Esophagus muscularis mucosa (tissue), 4 donors: ENCODE measurements at regions not wholly inside any gene's neighbourhood (a gene's known extent, or its start where the extent isn't known, plus 50 kb on each side); places are given as distances from the start of the nearest gene placed in this dataset.

Experiments used
- CTCF ChIP-seq, 3 experiments: fragments of 200-600 bp in 2 of 3; fragments of 450-650 bp in 1 of 3; sonication (generic) in 2 of 3; IDR thresholded peaks; one replicate each; pipeline ENCODE4 v1.5.1; 2017 to 2019; ENCODE audit warnings: antibody characterized with exemption in 3 of 3, mild to moderate bottlenecking in 2 of 3, moderate library complexity in 1 of 3
- EP300 ChIP-seq: sonication (generic); formaldehyde crosslinking; IDR thresholded peaks from one replicate; pipeline ENCODE4 v1.6.1; 2017; ENCODE audit warnings: antibody characterized with exemption
- POLR2A ChIP-seq: fragments of 450-650 bp; IDR thresholded peaks from one replicate; pipeline ENCODE4 v1.6.1; 2017; ENCODE audit warnings: antibody characterized with exemption, moderate library complexity, mild to moderate bottlenecking, low read depth
- POLR2AphosphoS5 ChIP-seq, 2 donors: sonication (generic); formaldehyde crosslinking; IDR thresholded peaks; one replicate each; pipeline ENCODE4 v1.6.1; 2017; ENCODE audit warnings: antibody characterized with exemption in 2 of 2

GRCh38 chr7:155368894-155369600 lies 71.4 kb downstream of the INSIG1 start:
- TF ChIP-seq POLR2AphosphoS5 (IDR thresholded peaks at IDR 0.05) (no peak), CTCF (IDR thresholded peaks at IDR 0.05) (no peak), POLR2A (no peak), EP300 (no peak)
